A673 (cell line): ENCODE measurements at regions not wholly inside any gene's neighbourhood (a gene's known extent, or its start where the extent isn't known, plus 50 kb on each side); places are given as distances from the start of the nearest gene placed in this dataset.

Source experiments
- CTCF ChIP-seq: fragments of 300-800, 200-600 bp; sonication (generic); conservative IDR thresholded peaks from 2 replicates; pipeline ENCODE4 v1.5.1; 2017; ENCODE audit warnings: low read depth, mild to moderate bottlenecking, antibody characterized with exemption, low read length, moderate library complexity, mixed read lengths
- EZH2 ChIP-seq: fragments of 200-600 bp; sonication (generic); IDR thresholded peaks from 2 replicates; pipeline ENCODE4 v1.6.1; 2017; ENCODE audit warnings: borderline replicate concordance, low read depth, mild to moderate bottlenecking, mixed read lengths, antibody characterized with exemption, low read length; ENCODE audit not compliant: poor library complexity, severe bottlenecking

- TF ChIP-seq EZH2 (no peak), CTCF (no peak)
These were observed 316.4 kb downstream of the ZNF621 start for GRCh38 chr3:40841131-40841530.
